GM19328 (cell line): ENCODE measurements at regions not wholly inside any gene's neighbourhood (a gene's known extent, or its start where the extent isn't known, plus 50 kb on each side); places are given as distances from the start of the nearest gene placed in this dataset.

ENCODE experiments used
- ATAC-seq: cut with Tn5 transposase; IDR thresholded peaks from one replicate; pipeline ENCODE4 v1.9.1; 2021; ENCODE audit warnings: mild to moderate bottlenecking, moderate library complexity; ENCODE audit not compliant: unreplicated experiment

GRCh38 chr7:153504288-153505075, 547.7 kb upstream of the DPP6 start:
- ATAC-seq = no peak

- ATAC-seq = no peak
Observed at GRCh38 chr7:153507885-153508284, 544.3 kb upstream of the DPP6 start.

GRCh38 chr7:153509768-153510167, 542.4 kb upstream of the DPP6 start:
- ATAC-seq = no peak

- no peak for ATAC-seq
Observed at GRCh38 chr7:153510674-153511073, 541.5 kb upstream of the DPP6 start.

- no peak for ATAC-seq
Observed at GRCh38 chr7:153514032-153514431, 538.2 kb upstream of the DPP6 start.

GRCh38 chr7:153515359-153515758, 536.8 kb upstream of the DPP6 start:
- no peak for ATAC-seq

GRCh38 chr7:153518201-153518984, 533.8 kb upstream of the DPP6 start:
- no peak for ATAC-seq

- ATAC-seq = no peak
Observed at GRCh38 chr7:153521370-153521769, 530.8 kb upstream of the DPP6 start.

- no peak for ATAC-seq
Observed at GRCh38 chr7:153522261-153522660, 529.9 kb upstream of the DPP6 start.

GRCh38 chr7:153523320-153524015, 528.7 kb upstream of the DPP6 start:
- no peak for ATAC-seq

- ATAC-seq = no peak
Observed at GRCh38 chr7:153524070-153524601, 528.1 kb upstream of the DPP6 start.

- no peak for ATAC-seq
Observed at GRCh38 chr7:153529100-153529499, 523.1 kb upstream of the DPP6 start.

GRCh38 chr7:153529651-153530165, 522.5 kb upstream of the DPP6 start:
- no peak for ATAC-seq

GRCh38 chr7:153530441-153530840, 521.8 kb upstream of the DPP6 start:
- ATAC-seq = no peak

GRCh38 chr7:153532326-153532725, 519.9 kb upstream of the DPP6 start:
- no peak for ATAC-seq

- ATAC-seq = no peak
Observed at GRCh38 chr7:153537271-153537670, 514.9 kb upstream of the DPP6 start.

GRCh38 chr7:153541903-153542302, 510.3 kb upstream of the DPP6 start:
- no peak for ATAC-seq

GRCh38 chr7:153543232-153543631, 509.0 kb upstream of the DPP6 start:
- no peak for ATAC-seq

GRCh38 chr7:153550173-153550572, 502.0 kb upstream of the DPP6 start:
- ATAC-seq = no peak

- ATAC-seq = no peak
Observed at GRCh38 chr7:153564391-153564790, 487.8 kb upstream of the DPP6 start.

GRCh38 chr7:153566324-153566723, 485.9 kb upstream of the DPP6 start:
- ATAC-seq = no peak
